ENCODE measurements at regions not wholly inside any gene's neighbourhood (a gene's known extent, or its start where the extent isn't known, plus 50 kb on each side); places are given as distances from the start of the nearest gene placed in this dataset.

DNA sequence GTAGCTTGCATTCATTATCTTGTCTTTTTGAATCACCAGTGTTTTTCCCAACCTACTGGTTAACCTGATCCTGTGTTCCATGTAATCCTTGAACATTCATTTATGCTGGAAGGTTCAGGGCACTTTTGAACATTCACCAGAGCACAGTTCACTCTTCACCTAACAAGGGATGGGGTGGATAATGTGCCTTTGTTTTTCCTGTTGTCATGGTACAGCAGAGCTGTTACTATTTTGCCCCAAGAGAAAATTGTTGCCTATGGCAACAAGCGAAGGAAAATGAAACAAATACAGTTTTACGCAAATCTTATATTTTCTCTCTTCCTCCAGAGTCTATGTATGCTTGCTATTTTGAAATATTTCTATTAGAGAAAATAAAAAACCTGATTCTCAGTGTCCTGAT lies 60.3 kb upstream of the RIOK2 start:
- TF ChIP-seq, protein P1, sequence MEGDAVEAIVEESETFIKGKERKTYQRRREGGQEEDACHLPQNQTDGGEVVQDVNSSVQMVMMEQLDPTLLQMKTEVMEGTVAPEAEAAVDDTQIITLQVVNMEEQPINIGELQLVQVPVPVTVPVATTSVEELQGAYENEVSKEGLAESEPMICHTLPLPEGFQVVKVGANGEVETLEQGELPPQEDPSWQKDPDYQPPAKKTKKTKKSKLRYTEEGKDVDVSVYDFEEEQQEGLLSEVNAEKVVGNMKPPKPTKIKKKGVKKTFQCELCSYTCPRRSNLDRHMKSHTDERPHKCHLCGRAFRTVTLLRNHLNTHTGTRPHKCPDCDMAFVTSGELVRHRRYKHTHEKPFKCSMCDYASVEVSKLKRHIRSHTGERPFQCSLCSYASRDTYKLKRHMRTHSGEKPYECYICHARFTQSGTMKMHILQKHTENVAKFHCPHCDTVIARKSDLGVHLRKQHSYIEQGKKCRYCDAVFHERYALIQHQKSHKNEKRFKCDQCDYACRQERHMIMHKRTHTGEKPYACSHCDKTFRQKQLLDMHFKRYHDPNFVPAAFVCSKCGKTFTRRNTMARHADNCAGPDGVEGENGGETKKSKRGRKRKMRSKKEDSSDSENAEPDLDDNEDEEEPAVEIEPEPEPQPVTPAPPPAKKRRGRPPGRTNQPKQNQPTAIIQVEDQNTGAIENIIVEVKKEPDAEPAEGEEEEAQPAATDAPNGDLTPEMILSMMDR (IDR thresholded peaks at IDR 0.05; ENCODE audit: insufficient read depth, low read length), result no peak
- no peak for TF ChIP-seq SPI1 (IDR thresholded peaks at IDR 0.05; ENCODE audit: borderline replicate concordance, low read depth)
- TF ChIP-seq, protein P2, sequence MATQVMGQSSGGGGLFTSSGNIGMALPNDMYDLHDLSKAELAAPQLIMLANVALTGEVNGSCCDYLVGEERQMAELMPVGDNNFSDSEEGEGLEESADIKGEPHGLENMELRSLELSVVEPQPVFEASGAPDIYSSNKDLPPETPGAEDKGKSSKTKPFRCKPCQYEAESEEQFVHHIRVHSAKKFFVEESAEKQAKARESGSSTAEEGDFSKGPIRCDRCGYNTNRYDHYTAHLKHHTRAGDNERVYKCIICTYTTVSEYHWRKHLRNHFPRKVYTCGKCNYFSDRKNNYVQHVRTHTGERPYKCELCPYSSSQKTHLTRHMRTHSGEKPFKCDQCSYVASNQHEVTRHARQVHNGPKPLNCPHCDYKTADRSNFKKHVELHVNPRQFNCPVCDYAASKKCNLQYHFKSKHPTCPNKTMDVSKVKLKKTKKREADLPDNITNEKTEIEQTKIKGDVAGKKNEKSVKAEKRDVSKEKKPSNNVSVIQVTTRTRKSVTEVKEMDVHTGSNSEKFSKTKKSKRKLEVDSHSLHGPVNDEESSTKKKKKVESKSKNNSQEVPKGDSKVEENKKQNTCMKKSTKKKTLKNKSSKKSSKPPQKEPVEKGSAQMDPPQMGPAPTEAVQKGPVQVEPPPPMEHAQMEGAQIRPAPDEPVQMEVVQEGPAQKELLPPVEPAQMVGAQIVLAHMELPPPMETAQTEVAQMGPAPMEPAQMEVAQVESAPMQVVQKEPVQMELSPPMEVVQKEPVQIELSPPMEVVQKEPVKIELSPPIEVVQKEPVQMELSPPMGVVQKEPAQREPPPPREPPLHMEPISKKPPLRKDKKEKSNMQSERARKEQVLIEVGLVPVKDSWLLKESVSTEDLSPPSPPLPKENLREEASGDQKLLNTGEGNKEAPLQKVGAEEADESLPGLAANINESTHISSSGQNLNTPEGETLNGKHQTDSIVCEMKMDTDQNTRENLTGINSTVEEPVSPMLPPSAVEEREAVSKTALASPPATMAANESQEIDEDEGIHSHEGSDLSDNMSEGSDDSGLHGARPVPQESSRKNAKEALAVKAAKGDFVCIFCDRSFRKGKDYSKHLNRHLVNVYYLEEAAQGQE (IDR thresholded peaks at IDR 0.05; ENCODE audit: insufficient replicate concordance, low read depth), result no peak
